Loucy (cell line): ENCODE measurements at regions not wholly inside any gene's neighbourhood (a gene's known extent, or its start where the extent isn't known, plus 50 kb on each side); places are given as distances from the start of the nearest gene placed in this dataset.

Experiments
- CTCF ChIP-seq: fragments of 200-600 bp; sonication (generic); conservative IDR thresholded peaks from 2 replicates; pipeline ENCODE4 v1.5.1; 2014; ENCODE audit warnings: mild to moderate bottlenecking, antibody characterized with exemption, low read length
- EZH2phosphoT487 ChIP-seq: fragments of 200-600 bp; IDR thresholded peaks from 2 replicates; pipeline ENCODE4 v1.6.1; 2018; ENCODE audit warnings: antibody characterized with exemption, mild to moderate bottlenecking, moderate library complexity, borderline replicate concordance

GRCh38 chr3:25151281-25151902 is 276.7 kb upstream of the RARB start:
- TF ChIP-seq CTCF (no peak), EZH2phosphoT487 (no peak)
